GM20000 (cell line): ENCODE measurements at regions not wholly inside any gene's neighbourhood (a gene's known extent, or its start where the extent isn't known, plus 50 kb on each side); places are given as distances from the start of the nearest gene placed in this dataset.

Source experiments
- DNase-seq: peaks from one replicate; pipeline ENCODE4 v3.0.0; 2012; ENCODE audit warnings: low spot score
- TF ChIP-seq, protein P1 (sequence below): IDR thresholded peaks from 2 replicates; pipeline ENCODE4 v1.5.1; 2012; ENCODE audit warnings: mild to moderate bottlenecking, control low read depth; ENCODE audit errors: extremely low read depth, missing control alignments

DNA sequence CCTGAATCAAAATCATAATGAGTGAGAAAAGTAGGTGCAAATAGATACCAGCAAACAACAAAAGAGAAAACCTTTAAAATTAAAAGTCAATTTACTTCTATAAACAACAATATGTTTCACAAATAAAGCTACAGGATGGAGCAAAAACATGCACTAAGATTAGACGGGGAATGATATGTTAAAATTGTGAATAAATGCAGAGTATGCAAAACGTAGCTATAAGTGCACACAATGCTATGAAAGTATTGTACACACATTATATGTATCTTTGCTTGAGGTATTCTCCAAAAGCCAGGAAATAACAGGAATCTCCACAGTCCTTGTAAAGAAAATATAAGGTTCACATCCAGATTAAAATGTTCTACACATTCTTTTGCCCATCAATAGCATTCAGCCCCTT, 523.9 kb downstream of the EFNB2 start:
- TF ChIP-seq, protein P1, sequence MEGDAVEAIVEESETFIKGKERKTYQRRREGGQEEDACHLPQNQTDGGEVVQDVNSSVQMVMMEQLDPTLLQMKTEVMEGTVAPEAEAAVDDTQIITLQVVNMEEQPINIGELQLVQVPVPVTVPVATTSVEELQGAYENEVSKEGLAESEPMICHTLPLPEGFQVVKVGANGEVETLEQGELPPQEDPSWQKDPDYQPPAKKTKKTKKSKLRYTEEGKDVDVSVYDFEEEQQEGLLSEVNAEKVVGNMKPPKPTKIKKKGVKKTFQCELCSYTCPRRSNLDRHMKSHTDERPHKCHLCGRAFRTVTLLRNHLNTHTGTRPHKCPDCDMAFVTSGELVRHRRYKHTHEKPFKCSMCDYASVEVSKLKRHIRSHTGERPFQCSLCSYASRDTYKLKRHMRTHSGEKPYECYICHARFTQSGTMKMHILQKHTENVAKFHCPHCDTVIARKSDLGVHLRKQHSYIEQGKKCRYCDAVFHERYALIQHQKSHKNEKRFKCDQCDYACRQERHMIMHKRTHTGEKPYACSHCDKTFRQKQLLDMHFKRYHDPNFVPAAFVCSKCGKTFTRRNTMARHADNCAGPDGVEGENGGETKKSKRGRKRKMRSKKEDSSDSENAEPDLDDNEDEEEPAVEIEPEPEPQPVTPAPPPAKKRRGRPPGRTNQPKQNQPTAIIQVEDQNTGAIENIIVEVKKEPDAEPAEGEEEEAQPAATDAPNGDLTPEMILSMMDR, result no peak
- no peak for DNase-seq

DNA sequence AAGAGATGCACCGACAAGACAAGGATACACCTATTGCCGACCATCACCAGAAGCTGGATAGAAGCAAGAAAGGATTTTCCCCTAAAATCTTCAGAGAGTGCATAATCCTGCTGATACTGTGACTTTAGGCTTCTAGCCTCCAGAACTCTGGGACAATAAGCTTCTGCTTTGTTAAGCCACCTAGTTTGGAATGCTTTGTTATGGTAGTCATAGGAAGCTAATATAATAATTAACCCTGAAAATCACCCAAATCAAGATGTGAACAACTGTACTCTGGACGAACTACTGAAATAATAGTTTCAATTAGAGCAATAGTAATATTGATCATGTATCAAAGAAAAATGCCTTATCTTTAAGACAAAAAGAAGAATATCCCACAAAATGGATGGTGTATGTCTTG, 524.6 kb downstream of the EFNB2 start:
- no peak for DNase-seq
- TF ChIP-seq, protein P1, result no peak

DNA sequence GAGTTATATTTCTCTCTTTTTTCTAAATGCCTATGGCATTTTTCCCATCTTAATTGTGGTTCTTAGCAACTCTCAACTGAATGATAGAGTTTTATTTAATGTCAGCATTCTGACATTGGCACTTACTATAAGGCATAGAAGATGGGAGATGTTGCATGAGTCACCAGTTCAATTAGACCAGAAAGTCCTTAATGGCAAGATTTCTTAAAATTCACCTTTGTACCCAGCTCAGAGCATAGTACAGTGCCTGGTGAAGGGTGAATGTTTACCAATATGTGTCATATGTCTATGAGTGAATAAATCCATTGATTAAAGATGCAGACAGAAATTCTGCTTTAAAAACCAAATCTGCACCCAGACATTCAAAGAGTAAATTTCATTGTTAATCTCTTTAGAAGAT, 526.9 kb downstream of the EFNB2 start:
- TF ChIP-seq, protein P1, result no peak
- no peak for DNase-seq

DNA sequence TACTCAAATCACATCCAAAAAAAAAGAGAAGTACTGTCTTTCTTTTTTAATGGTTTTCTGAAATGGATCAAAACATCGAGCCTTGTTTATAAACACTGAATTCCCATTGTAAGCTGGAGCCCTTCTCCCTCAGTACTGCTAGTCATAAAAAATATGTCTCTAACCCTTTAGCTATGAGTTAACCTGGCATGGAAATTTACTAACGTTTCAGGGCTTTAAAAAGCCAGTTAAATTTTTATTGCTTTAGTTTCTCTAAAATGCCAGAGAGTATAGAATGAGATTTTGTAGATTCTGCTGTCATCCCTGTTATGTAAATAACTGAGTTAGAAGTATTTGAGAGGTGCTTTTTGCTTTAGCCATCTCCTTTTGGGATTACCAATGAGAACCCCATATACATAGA, 528.3 kb downstream of the EFNB2 start:
- TF ChIP-seq, protein P1, result no peak
- no peak for DNase-seq

DNA sequence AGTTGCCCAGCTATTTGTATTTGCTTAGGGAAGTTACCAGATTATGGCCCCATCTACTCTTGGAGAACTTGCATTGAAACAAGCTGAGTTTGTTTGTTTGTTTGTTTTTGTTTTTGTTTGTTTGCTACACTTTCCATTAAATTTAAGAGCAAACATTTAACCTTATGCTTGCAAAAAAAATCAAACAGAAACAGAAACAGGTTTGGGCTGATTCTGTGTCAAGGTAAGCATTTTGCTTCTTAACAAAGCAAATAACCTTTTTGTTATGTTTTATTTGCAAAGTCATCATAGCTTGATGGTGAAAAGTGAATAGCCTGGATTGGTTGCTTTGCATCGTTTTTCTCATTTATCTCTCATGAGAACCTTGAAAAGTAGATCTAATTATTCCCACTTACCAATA, 531.8 kb downstream of the EFNB2 start:
- TF ChIP-seq, protein P1, result no peak
- DNase-seq, result no peak

DNA sequence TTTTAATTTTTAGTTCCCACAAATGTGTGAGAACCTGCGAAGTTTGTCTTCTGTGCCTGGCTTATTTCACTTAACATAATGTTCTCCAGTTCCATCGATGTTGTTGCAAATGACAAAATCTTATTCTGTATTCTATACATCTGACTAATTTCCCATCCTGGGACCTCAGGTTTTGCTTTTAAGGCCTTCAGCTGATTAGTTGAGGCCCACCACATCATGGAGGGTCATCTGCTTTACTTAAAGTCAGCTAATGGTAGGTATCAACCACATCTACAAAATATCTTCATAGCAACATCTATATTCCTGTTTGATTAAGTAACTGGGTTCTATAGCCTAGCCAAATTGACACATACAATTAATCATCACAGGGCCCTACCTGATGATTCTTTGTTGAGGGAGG, 534.0 kb downstream of the EFNB2 start:
- DNase-seq, result no peak
- TF ChIP-seq, protein P1, result no peak

DNA sequence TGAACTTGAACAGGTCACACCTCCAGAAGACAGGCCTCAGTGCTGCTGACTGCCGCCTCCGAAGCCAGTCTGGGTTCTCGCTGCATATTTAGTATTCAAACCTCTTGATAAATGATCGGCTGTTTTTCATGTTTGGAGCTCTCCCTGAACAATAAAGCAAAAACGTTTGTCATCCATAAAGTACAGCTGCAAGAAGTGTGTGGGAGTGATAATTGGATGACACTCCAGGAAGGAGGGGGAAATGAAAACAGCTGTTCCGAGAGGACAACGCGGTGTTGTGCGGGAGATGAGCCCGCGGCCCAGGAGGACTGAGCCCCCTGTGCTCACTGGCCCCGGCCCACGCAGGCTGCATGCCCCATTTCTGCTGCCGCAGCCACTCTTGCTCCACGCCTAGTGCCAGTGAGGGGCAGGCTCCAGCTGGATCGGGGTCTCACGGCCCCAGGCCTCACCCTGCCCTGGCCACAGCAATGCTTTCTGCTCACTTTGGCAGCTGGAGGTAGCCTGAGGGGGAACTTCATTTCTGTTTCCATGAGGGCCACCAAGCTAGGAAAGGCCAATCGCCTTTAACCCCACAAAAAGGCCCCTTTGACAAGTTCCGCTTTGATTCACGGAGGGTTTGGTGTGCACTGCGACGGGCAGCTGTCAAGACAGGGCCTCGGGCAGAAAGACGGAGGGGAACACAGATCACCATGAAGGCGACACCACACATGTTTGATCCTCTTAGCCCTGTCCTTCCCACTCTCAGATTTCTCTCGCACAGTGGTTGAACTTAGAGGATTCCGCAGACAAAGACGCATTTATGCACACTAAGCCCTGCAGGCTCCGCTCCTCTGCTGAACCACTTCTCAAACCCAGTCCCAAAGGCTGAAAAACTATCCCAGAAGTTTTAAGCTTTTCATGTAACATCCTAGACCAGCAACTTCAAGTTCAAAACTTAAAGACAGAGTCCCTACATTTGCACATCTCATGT, 537.6 kb downstream of the EFNB2 start:
- DNase-seq, result no peak
- TF ChIP-seq, protein P1, result no peak
